Lung (tissue), 11 donors: ENCODE measurements at regions not wholly inside any gene's neighbourhood (a gene's known extent, or its start where the extent isn't known, plus 50 kb on each side); places are given as distances from the start of the nearest gene placed in this dataset.

Experiments
- ATAC-seq: fragments of 200-7000 bp; cut with Tn5 transposase; one replicate; pipeline ENCODE4 v1.9.1; 2020; ENCODE audit warnings: moderate number of reproducible peaks; ENCODE audit not compliant: insufficient read depth, low FRiP score
- DNase-seq, 3 donors: peaks; one replicate each; pipeline ENCODE4 v3.0.0-alpha.2; 2013 to 2017
- H3K27ac ChIP-seq, 2 donors: one replicate each; pipeline ENCODE4 v1.5.1; 2013; ENCODE audit warnings: mild to moderate bottlenecking in 2 of 2, moderate library complexity in 2 of 2, control low read depth in 1 of 2, inconsistent platforms in 1 of 2, low read depth in 1 of 2, low read length in 1 of 2
- H3K27me3 ChIP-seq, 3 donors: one replicate each; pipeline ENCODE4 v1.5.1; 2013; ENCODE audit warnings: low read length in 2 of 3; ENCODE audit not compliant: control insufficient read depth in 3 of 3, insufficient read depth in 3 of 3
- H3K36me3 ChIP-seq, 4 donors: one replicate each; pipeline ENCODE4 v1.5.1; 2013; ENCODE audit warnings: low read length in 4 of 4, mild to moderate bottlenecking in 1 of 4, moderate library complexity in 1 of 4; ENCODE audit not compliant: control insufficient read depth in 4 of 4, insufficient read depth in 4 of 4
- H3K4me1 ChIP-seq, 5 donors: one replicate each; pipeline ENCODE4 v1.5.1; 2013; ENCODE audit warnings: low read length in 5 of 5, mild to moderate bottlenecking in 2 of 5, moderate library complexity in 1 of 5; ENCODE audit not compliant: control insufficient read depth in 5 of 5, insufficient read depth in 5 of 5
- H3K4me3 ChIP-seq: one replicate; pipeline ENCODE4 v1.5.1; 2013; ENCODE audit warnings: mild to moderate bottlenecking, control low read depth, moderate library complexity
- H3K9ac ChIP-seq, 2 donors: one replicate each; pipeline ENCODE4 v1.5.1; 2013; ENCODE audit warnings: low read length in 2 of 2, control low read depth in 1 of 2; ENCODE audit not compliant: insufficient read depth in 1 of 2
- H3K9me3 ChIP-seq, 4 donors: one replicate each; pipeline ENCODE4 v1.5.1; 2013; ENCODE audit warnings: low read length in 3 of 4, mild to moderate bottlenecking in 1 of 4, moderate library complexity in 1 of 4; ENCODE audit not compliant: control insufficient read depth in 4 of 4, insufficient read depth in 3 of 4
- CTCF ChIP-seq: IDR thresholded peaks from 2 replicates; pipeline ENCODE4 v1.5.1; 2012; ENCODE audit warnings: mild to moderate bottlenecking; ENCODE audit errors: control extremely low read depth, extremely low read depth
- WGBS, 2 donors: extraction: QIAGEN DNeasy Blood & Tissue Kit; methylation state at CpG; one replicate each; pipeline ENCODE4 v1.1.7; 2013; 5-methylcytosine and 5-hydroxymethylcytosine counted together
- donor health status: control.
- donor health status: control.
- donor health status: Bipolar disorder and iron deficiency.
- donor health status: healthy.
- donor health status: DM: yes; HTN: yes; CAD: no.

- Histone ChIP-seq H3K36me3 (no peaks in the 10 kb centered on the region), H3K9me3 (no peaks in the 10 kb centered on the region), H3K27me3 (no peaks in the 10 kb centered on the region), H3K4me1 (peaks cover 0 to 24% (median 14%) of the 10 kb centered on the region in 5 donors), H3K27ac (no peak overlapping the region), H3K9ac (no peak overlapping the region), H3K4me3 (no peak overlapping the region)
- ATAC-seq (no peak), DNase-seq (peak; percentile 84 to 97 (median 96))
- no peak for TF ChIP-seq CTCF
- 63 to 78% methylated on average over 4 of the region's 4 CpGs for WGBS, 2 donors
These were observed 134.9 kb upstream of the FRMD6 start for GRCh38 chr14:51516706-51517395.

GRCh38 chr14:51518280-51518679, 133.4 kb upstream of the FRMD6 start:
- TF ChIP-seq CTCF: no peak
- H3K36me3 ChIP-seq: no peaks in the 10 kb centered on the region
- no peak overlapping the region for H3K4me3 ChIP-seq
- no peak for DNase-seq
- no peaks in the 10 kb centered on the region for H3K9me3 ChIP-seq
- H3K27ac ChIP-seq: no peak overlapping the region
- no peaks in the 10 kb centered on the region for H3K27me3 ChIP-seq
- ATAC-seq: no peak
- H3K9ac ChIP-seq: no peak overlapping the region
- 89 to 91% methylated on average over 3 of the region's 3 CpGs for WGBS, 2 donors
- peaks cover 0 to 24% (median 14%) of the 10 kb centered on the region in 5 donors for H3K4me1 ChIP-seq

GRCh38 chr14:51518711-51519110, 133.0 kb upstream of the FRMD6 start:
- DNase-seq: no peak
- Histone ChIP-seq H3K9ac (no peak overlapping the region), H3K27ac (no peak overlapping the region), H3K9me3 (no peaks in the 10 kb centered on the region), H3K4me3 (no peak overlapping the region), H3K4me1 (peaks cover 0 to 24% (median 14%) of the 10 kb centered on the region in 5 donors), H3K36me3 (no peaks in the 10 kb centered on the region), H3K27me3 (no peaks in the 10 kb centered on the region)
- no peak for ATAC-seq
- 86 to 91% methylated on average over 2 of the region's 2 CpGs for WGBS, 2 donors
- TF ChIP-seq CTCF: no peak

GRCh38 chr14:51520087-51520486, 131.6 kb upstream of the FRMD6 start:
- Histone ChIP-seq H3K4me3 (no peak overlapping the region), H3K4me1 (peaks cover 0 to 24% (median 14%) of the 10 kb centered on the region in 5 donors), H3K9ac (no peak overlapping the region), H3K9me3 (no peaks in the 10 kb centered on the region), H3K27me3 (no peaks in the 10 kb centered on the region), H3K36me3 (no peaks in the 10 kb centered on the region), H3K27ac (no peak overlapping the region)
- ATAC-seq (no peak), DNase-seq (no peak)
- TF ChIP-seq CTCF: no peak
- WGBS, 2 donors: 74 to 90% methylated on average over 1 of the region's 1 CpG
